PC-3 (cell line): ENCODE measurements at regions not wholly inside any gene's neighbourhood (a gene's known extent, or its start where the extent isn't known, plus 50 kb on each side); places are given as distances from the start of the nearest gene placed in this dataset.

Experiments
- EZH2 ChIP-seq: fragments of 300-600 bp; sonication (generic); IDR thresholded peaks from one replicate; pipeline ENCODE4 v1.6.1; 2017; ENCODE audit warnings: antibody characterized with exemption, mild to moderate bottlenecking, low read length; ENCODE audit not compliant: unreplicated experiment
- TF ChIP-seq, protein P1 (sequence below): fragments of 300-600 bp; sonication (generic); conservative IDR thresholded peaks from 2 replicates; pipeline ENCODE4 v1.5.1; 2017; ENCODE audit warnings: antibody characterized with exemption, low read depth, mild to moderate bottlenecking, low read length

- TF ChIP-seq, protein P1, sequence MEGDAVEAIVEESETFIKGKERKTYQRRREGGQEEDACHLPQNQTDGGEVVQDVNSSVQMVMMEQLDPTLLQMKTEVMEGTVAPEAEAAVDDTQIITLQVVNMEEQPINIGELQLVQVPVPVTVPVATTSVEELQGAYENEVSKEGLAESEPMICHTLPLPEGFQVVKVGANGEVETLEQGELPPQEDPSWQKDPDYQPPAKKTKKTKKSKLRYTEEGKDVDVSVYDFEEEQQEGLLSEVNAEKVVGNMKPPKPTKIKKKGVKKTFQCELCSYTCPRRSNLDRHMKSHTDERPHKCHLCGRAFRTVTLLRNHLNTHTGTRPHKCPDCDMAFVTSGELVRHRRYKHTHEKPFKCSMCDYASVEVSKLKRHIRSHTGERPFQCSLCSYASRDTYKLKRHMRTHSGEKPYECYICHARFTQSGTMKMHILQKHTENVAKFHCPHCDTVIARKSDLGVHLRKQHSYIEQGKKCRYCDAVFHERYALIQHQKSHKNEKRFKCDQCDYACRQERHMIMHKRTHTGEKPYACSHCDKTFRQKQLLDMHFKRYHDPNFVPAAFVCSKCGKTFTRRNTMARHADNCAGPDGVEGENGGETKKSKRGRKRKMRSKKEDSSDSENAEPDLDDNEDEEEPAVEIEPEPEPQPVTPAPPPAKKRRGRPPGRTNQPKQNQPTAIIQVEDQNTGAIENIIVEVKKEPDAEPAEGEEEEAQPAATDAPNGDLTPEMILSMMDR, result 0 out of 2 replicates have a peak, but pooled peaks have one; percentile 20
- TF ChIP-seq EZH2, result no peak
Observed at GRCh38 chr20:53884859-53885541, 185.4 kb downstream of the BCAS1 start.
